NCI-H1092 treated with DMSO at 0.1 percent for 48 hours (cell line): ENCODE measurements at regions not wholly inside any gene's neighbourhood (a gene's known extent, or its start where the extent isn't known, plus 50 kb on each side); places are given as distances from the start of the nearest gene placed in this dataset.
A peak's percentile ranks its signal among the peaks of the same experiment; 100 is the strongest.
"Not testable (repeated sequence)": the region's sequence is repeated elsewhere in the genome, so short reads cannot be mapped to it uniquely, and the experiment has no call there.

Source experiments
- DNase-seq: peaks from one replicate; lab custom pipeline; 2025; lab: John Stamatoyannopoulos, UW

DNA sequence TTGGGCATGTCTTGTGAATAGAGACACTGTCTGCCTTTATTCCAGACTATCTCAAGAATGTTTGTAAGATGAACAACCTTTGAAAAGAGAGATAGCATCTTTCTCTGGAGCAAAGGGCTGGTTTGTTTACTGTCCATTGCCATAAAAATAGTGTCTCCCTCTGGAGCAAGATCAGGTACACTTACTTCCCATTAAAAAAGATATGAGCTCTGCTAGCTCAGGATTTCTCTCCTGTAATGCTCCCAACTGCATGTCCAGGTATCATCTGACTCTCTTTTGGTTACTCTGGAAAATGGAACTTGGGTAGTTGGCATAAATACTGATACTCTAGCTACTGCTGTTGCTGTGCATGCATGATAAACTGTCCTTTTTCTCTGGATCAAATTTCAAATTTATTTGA lies 381.1 kb downstream of the TFEC start:
- DNase-seq, result no peak

DNA sequence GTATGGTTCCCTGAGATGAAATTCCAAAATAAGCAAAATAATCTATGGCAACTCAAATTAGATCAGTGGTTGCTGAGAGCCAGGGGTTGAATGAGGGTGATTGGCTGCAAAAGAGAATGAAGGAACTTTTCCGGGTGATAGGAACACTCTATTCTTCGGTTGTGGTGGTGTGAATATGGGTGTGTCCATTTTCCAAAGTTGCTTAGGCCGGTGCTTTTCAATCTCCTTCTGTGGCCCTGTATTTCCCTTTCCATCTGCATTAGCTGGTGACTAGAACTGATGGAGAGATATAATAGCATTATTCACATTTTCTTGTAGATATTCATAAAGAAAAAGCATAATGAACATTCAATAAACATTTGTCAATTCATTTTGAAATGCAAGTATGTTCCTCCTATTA lies 382.9 kb downstream of the TFEC start:
- DNase-seq, result no peak

DNA sequence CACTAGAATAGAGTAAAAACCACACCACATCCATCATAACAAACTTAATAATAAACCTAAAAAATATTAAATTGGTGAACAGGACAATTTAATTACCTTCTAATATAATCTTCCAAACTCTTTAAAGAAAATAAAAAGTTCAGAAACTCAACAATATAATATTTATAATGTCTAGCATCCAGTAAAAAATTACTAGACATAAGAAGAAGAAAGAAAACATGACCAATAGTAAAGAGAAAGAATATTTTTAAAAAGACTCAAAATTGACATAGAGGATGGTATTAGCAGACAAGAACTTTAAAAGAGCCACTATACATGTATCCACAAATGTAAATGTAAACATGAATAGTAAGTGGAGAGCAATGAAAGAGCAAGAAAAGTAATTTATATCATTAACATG lies 388.4 kb downstream of the TFEC start:
- DNase-seq, result no peak

DNA sequence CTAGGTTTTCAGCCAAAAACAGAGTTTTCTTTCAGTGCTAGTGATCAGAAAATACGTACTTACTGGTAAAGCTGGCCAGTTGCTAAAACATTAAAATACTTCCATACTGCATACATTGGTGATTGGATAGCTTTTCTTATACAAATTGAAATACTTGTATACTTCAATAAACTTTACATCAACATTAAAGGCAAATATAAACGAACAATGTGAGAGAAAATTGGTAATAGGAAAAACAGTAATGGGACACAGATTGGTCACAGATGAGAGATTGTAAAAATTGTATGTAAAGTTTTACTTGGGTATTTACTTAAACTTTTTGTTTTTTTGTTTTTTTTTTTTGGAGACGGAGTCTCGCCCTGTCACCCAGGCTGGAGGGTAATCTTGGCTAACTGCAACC lies 391.7 kb downstream of the TFEC start:
- no peak for DNase-seq

DNA sequence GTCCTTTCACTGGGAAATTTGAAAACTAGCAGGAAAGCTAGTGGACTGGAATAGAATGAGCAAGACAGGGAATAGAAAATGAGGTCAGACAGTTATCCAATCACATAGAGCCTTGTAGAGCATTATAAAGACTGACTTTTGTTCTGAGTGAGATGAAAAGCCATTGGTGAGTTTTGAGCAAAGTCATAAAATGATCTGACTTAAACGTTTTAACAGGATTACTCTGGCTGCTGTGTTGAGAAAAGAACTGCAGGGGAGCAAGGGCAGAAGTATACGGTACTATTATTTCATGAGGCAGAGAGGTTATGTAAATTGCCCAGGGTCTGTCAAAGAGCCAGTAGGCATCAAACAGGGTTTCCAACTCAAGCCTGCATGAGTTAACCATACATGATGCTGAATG lies 393.4 kb downstream of the TFEC start:
- no peak for DNase-seq

DNA sequence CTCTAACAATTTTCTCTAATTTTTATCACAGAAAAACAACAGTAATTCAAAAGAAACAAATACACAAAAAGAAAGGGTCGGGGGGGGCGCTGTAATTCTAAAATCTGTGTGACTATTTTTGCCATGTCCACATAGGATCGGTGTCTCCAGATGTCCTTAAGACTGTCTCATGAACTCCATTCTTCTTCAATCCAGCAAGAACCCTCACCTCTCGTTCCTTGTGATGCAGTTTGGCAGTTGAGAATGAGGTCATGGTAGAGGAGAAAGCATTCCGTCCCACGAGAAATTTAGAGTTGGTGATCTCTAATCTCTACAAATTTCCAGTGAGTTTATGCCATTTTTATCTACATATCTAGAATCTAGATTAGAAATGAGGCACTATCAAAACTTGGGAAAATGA lies 394.7 kb downstream of the TFEC start:
- DNase-seq, result no peak

DNA sequence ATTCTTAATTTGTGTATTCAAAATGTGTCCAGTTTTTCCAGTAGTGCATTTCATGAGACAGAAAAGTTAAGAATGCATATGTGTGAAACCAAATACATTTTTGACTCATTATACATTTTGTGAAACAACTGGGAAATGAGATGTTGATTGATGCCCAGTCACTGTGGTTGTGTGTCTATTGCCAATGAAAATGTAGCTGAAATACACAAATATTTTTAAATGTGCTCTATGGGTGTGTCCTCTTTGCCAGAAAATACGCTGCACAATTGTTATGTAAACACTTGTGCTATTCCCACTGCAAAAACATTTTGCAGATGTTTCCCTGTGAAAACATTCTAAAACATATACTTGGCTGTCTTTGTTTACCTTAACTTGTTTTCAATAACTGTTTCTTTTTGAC lies 395.2 kb downstream of the TFEC start:
- DNase-seq, result no peak

DNA sequence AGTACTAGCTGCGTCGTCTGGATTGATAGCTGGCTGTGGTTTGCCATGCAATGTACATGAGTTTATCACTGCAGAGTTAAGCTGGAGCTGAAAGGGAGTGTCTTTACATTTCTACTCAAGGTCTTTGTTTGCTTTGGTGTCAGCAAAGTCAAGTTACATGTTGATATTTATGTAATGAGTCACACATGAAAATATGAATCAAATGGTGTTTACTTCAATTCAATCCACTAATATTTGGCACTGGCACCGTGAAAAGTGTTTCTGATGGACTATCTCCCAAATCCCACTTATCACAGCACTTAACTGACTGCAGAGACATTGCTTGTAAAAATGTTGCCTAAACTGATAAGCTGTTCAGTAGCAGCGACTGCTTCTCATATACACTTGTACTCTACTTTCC lies 395.9 kb downstream of the TFEC start:
- peak; percentile 26 for DNase-seq

DNA sequence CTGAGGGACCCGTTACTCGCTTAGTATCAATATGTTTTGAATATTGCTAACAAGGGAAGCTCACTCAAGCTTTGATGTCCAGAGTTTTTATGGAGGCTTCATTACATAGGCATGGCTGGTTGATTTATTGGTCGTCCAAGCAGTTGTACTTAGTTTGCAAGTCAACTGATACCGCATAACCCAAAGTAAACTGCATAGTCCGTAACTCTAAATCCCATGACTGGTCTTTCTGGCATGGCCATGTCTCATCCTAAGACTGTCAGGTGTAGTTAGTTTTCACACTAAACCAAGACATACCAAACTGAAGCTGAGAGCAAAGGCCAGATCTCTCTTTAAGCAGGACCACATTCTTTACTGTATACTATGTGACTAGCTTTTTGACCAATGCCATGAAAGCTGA lies 397.9 kb downstream of the TFEC start:
- DNase-seq, result no peak

DNA sequence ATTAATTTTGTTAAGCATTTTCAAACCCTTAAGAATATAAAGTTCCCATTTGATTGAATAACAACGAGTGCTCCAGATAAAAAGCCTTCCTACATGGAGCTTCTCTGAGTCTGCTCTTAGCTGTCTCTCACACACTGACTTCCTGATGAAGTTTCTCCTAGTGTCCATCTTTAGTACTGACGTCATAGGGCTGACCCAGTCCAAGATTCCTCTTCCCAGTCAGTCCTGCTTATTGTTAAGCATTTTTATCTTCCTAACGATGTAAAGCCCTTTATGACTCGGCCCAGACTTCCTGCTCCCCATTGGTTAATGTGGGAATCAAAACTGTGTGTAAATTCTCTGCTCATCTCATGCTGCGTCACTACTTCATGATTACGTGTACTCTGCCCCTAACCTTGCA lies 398.8 kb downstream of the TFEC start:
- no peak for DNase-seq

DNA sequence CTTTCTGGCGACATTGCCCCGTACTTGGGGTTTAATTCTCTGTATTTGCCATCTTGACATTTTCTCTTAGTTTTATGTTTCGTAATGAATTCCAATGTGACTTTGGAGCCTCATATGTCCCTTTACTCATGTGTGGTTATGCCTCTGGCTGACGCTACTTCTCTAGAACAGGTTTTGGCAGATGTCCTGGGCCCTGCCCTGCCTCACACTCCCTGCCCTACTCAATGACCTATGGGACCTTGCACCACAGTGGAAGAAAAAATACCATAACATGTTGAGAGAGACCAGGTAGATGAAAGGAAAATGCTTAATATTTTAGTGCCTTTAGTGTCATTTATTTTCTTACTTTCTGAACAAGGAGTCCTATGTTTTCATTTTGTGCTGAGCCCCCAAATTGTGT lies 400.5 kb downstream of the TFEC start:
- no peak for DNase-seq

DNA sequence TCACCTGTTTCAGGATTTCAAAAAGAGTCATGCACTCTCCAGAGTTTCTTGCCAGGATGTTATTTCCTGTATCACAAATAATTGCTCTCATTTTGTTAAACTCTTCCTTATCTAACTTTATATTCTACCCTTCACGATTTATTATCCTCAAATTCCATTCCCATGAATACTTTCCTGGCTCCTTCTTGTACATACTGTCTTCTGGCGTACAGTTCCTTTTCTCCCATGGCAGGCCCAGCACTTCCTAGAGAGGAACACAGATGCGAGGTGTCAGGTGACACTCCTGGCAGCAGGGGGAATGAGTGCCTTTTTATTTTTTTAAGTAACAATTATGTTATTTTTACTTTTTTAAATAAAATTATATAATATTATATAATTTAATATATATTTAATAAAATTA lies 411.9 kb downstream of the TFEC start:
- DNase-seq, result no peak

DNA sequence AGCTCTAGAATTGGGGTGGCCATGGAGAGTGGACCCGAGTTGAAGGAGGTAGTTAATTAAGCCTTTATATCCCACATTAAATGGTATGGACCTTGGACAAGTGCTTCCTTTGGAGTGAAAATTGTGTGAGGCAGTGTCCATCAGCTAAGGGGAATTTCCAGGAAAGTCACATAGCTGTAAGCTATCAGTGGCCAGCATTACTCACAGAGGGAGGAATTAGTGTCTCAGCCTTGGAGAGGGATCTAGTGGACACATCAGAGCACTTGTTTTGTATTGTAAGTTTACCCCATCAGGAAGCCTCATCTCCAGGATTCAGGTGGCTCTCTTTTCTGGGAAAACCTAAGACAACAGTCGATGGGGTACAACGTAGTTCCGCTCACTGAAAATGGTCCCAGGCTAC lies 416.7 kb downstream of the TFEC start:
- no peak for DNase-seq

DNA sequence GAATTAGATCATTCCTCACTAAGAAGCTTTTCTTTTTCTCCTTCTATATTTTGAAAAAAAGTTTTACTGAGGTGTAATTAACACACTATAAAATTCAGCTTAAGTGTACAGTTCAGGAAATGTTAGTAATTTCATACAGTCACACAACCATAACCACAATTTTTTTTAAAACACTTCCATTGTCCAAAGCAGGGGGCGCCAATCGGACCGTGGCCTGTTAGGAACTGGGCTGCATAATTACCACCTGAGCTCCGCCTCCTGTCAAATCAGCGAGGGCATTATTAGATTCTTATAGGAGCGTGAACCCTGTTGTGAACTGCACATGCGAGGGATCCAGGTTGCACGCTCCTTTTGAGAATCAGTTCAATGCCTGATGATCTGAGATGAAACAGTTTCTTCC lies 427.1 kb downstream of the TFEC start:
- DNase-seq, result no peak

DNA sequence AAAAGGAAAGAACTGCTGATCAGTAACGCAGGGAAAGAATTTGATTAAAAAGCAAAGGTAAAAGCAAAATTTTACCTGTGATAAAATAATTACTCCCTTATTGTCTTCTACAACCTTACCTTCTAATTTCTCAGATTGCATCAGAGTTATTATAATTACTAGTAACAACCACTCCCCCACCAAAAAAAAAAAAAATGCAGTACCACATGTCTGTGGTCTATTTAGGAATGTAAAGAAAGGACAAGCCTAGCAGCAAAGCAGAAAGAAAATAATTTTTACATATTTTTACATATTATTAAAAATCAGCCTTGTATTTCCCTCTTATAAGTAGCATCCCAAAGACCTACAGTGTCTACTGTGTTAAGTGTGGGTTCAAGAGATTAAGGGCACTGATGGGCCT lies 430.4 kb downstream of the TFEC start:
- no peak for DNase-seq

DNA sequence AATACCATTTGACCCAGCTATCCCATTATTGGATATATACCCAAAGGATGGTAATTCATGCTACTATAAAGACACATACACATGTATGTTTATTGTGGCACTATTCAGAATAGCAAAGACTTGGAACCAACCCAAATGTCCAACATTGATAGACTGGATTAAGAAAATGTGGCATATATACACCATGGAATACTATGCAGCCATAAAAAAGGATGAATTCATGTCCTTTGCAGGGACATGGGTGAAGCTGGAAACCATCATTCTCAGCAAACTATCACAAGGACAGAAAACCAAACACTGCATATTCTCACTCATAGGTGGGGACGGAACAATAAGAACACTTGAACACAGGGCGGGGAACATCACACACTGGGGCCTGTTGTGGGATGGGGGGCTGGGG lies 431.4 kb downstream of the TFEC start:
- DNase-seq, result not testable (repeated sequence)

DNA sequence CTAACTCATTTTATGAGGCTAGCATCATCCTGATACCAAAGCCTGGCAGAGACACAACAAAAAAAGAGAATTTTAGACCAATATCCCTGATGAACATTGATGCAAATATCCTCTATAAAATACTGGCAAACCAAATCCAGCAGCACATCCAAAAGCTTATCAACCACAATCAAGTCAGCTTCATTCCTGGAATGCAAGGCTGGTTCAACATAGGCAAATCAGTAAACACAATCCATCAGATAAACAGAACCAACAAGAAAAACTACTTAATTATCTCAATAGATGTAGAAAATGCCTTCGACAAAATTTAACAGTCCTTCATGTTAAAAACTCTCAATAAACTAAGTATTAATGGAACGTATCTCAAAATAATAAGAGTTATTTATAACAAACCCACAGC lies 433.3 kb downstream of the TFEC start:
- not testable (repeated sequence) for DNase-seq

DNA sequence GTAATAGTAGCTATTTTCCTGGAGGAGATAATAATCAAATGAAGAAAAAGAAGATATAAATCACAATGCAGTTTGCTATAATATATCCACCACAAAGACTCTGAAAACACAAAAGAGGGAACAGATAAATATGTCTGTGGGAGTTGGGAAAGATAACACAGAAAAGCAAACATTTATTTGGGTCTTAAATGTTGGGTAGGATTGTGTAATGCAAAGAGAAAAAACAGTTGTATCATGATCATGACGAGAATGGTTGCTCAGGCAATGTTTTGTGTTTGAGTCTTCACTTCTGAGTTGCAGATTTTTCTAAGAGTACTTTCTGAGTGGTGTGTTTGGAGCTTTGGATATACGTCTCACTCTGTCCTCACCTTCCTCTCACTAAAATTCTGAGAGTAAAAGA lies 437.5 kb downstream of the TFEC start:
- no peak for DNase-seq

DNA sequence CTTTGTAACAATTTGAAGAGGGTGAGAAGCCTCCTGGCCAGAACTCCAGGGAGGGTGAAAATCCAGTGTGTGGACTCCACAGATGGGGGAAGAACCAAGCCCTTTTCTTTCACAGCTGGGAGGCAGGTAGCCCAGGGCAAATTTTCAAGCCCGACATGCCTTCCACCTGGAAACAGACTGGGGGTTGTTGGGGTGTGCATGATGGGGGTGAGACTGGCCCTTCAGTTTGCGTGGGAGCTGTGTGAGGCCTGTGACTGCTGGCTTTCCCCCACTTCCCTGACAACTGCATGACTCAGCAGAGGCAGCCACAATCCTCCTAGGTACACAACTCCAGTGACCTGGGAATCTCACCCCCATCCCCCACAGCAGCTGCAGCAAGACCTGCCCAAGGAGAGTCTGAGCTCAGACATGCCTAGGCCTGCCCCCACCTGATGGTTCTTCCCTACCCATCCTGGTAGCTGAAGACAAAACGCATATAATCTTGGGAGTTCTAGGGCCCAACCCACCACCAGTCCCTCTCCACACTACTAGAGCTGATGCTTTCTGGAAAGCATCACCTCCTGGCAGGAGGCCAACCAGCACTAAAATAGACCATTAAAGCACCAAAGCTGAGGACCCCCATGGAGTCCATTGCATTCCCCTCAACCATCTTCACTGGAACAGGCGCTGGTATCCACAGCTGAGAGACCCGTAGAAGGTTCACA lies 445.4 kb downstream of the TFEC start:
- no peak for DNase-seq

DNA sequence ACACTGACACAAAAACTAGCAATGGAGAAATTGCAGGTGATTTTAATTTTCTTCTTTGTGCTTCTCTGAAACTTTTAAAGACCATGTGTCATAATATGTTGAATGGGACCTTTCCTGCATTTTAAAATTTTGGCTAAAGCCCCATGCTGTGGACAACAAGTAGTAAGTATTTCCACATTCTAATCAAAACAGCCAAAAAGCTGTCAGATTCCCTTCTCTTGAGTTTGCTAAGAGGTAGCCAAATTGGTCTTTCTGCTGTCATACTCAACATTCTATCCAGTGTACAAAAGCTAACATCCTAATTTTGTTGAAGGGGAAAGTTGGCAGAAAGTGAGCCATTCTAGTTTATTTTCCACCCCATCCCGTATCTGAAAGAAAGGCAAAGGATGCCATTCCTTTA lies 447.6 kb downstream of the TFEC start:
- DNase-seq, result no peak

DNA sequence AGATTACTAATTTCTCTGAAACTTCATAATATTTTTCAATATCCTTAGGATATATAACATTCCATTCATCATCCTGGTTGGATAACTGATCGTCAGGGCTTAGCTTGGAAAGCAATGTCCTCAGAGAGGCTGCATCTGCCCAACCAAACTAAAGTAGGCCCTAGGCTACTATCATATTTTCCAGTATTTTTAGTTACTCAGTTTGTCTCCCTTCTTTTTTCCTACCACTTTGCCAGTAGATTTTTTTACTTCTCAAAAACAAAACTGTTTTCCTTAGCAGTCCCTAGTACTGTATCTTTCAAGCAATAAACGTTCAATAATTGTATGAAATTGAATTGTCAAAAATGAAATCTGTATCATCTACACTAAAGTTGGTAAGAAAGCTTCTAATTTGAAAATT lies 452.0 kb downstream of the TFEC start:
- DNase-seq, result no peak

DNA sequence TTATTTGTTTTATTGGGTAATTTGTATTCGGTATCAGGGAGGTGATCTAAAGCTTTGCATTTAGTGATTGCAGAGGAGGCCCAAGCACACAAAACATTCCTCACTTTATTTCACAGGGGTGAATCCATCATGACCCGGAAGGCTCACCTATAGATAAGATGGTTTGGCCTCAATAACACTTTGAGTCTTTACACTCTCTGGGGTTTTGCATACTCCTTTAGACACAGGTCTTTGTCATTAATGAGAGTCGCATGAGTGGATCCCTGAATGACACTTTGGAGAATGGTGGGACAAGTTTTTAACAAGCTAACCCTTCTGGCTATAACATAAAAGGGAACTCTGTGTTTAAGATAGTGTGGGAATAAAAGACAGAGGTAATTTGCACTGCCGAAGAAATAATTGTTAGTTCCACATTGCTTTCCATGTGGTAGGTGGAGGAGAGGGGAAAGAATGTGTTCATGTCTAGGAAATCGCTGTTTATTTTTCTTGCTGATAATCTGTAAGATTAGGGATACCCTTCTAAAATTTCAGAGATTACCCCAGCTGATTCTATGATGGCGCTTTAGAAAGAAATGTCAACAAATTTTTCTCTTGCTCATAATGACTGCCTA lies 455.8 kb downstream of the TFEC start:
- DNase-seq, result no peak

DNA sequence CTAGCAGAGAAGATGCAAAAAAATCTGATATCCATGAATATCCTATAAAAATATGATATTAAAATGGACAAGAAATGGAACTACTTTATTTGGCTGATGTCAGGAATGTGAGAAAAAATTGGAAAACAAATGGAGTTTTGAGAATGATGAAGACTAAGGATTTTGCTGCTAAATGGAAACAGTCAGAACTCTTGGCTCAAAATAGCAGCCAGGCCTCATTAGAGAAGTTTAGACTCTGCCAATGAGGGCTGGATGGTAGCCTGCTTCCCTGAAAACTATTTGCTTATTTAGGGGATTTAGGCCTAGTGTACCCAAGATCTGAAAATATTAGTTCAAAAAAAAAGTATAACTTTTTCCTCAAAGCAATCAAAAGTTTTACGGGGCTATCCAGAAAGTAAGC lies 458.5 kb downstream of the TFEC start:
- no peak for DNase-seq
